ENCODE measurements at regions not wholly inside any gene's neighbourhood (a gene's known extent, or its start where the extent isn't known, plus 50 kb on each side); places are given as distances from the start of the nearest gene placed in this dataset.

DNA sequence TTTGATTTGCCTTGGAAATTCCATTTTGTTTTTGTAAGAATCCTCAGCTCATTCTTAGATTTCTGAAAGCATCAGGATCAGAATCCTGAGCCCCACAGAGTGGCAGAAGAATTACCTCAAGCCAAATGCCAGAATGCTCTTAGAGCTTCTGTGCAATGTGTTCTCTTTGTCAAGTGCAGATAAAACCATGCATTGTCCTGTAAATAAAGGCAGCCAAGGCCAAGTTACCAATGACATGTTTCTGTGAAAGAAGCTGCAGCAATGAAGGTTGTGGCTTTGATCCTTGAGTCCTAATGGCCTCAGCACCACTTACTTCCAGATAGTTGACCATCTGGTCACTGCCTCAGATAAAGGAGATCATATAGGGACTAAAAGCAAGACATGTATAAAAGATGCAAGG, 343.3 kb upstream of the AKR1E2 start:
- intact Hi-C loops (cut with DNase I) = no loop called here
- TF ChIP-seq, protein P1, sequence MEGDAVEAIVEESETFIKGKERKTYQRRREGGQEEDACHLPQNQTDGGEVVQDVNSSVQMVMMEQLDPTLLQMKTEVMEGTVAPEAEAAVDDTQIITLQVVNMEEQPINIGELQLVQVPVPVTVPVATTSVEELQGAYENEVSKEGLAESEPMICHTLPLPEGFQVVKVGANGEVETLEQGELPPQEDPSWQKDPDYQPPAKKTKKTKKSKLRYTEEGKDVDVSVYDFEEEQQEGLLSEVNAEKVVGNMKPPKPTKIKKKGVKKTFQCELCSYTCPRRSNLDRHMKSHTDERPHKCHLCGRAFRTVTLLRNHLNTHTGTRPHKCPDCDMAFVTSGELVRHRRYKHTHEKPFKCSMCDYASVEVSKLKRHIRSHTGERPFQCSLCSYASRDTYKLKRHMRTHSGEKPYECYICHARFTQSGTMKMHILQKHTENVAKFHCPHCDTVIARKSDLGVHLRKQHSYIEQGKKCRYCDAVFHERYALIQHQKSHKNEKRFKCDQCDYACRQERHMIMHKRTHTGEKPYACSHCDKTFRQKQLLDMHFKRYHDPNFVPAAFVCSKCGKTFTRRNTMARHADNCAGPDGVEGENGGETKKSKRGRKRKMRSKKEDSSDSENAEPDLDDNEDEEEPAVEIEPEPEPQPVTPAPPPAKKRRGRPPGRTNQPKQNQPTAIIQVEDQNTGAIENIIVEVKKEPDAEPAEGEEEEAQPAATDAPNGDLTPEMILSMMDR (IDR thresholded peaks at IDR 0.05) = no peak
- H3K9me3 ChIP-seq = no peaks in the 10 kb centered on the region

GRCh38 chr10:4481192-4481591, 344.8 kb upstream of the AKR1E2 start:
- TF ChIP-seq, protein P1 (IDR thresholded peaks at IDR 0.05) = no peak
- Histone ChIP-seq H3K36me3 (no peaks in the 10 kb centered on the region), H3K4me3 (no peak overlapping the region), H3K9me3 (no peaks in the 10 kb centered on the region), H3K27ac (no peak overlapping the region), H3K27me3 (no peaks in the 10 kb centered on the region), H3K4me1 (no peaks in the 10 kb centered on the region)
- intact Hi-C loops (cut with DNase I) = no loop called here
- no peak for DNase-seq
- ATAC-seq = no peak

More for the DNA sequence above, 343.3 kb upstream of the AKR1E2 start:
- H3K36me3 ChIP-seq = no peaks in the 10 kb centered on the region
- H3K27ac ChIP-seq = no peak overlapping the region
- H3K27me3 ChIP-seq = no peaks in the 10 kb centered on the region
- no peaks in the 10 kb centered on the region for H3K4me1 ChIP-seq
- H3K4me3 ChIP-seq = no peak overlapping the region
- no peak for DNase-seq
- peak in 1 of 8 donors; percentile 49 for ATAC-seq

DNA sequence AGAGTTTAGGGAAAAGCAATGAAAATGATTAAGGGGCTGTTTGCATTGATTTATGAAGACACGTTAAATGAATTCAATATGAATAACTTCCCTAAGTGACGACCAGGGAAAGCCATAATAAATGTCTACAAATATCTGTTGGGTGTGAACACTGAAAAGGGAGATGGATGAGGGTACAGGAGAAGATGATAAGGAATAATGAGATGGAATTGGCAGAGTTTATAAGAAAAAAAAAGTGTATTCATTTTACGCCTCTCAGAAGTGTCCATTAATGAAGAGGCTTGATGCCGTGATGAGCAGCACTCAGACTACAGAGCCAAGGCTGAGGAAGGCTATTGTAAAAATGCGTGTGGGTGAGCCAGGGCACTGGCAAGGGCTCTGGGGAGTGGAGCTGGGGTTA, 346.7 kb upstream of the AKR1E2 start:
- intact Hi-C loops (cut with DNase I) = no loop called here
- H3K27ac ChIP-seq = no peak overlapping the region
- TF ChIP-seq, protein P1 (IDR thresholded peaks at IDR 0.05) = no peak
- WGBS, 2 donors = 96 to 97% methylated on average over 5 of the region's 5 CpGs
- H3K4me1 ChIP-seq = no peaks in the 10 kb centered on the region
- ATAC-seq (no peak), DNase-seq (no peak)
- H3K9me3 ChIP-seq = no peaks in the 10 kb centered on the region
- no peaks in the 10 kb centered on the region for H3K27me3 ChIP-seq
- H3K4me3 ChIP-seq = no peak overlapping the region
- H3K36me3 ChIP-seq = no peaks in the 10 kb centered on the region

DNA sequence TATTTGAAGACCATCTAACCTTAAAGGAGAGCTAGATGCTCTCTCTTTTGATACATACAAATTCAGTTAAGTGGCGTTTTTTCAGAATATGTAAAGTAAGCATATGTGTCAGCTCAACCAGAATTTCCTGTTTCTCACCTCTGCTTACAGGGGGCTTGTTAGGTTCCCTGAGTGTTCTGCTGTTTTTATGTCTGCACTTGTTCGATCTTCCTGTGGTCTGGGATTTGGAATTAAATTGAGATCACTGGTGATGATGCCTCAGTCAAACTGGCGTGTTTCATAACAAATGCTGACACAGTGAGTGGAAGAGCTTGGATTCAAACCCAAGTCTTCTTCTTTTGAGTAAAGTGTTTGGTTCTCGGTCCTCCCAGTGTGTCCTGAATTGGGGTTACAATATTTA, 348.3 kb upstream of the AKR1E2 start:
- DNase-seq = no peak
- TF ChIP-seq, protein P1 (IDR thresholded peaks at IDR 0.05) = no peak
- 93 to 96% methylated on average over 4 of the region's 4 CpGs for WGBS, 2 donors

More for the DNA sequence above, 348.3 kb upstream of the AKR1E2 start:
- no peak for ATAC-seq
- H3K9me3 ChIP-seq = no peaks in the 10 kb centered on the region
- no peak overlapping the region for H3K4me3 ChIP-seq
- H3K4me1 ChIP-seq = no peaks in the 10 kb centered on the region
- H3K27me3 ChIP-seq = no peaks in the 10 kb centered on the region
- intact Hi-C loops (cut with DNase I) = no loop called here
- no peak overlapping the region for H3K27ac ChIP-seq
- no peaks in the 10 kb centered on the region for H3K36me3 ChIP-seq
